IMR-90 (cell line): ENCODE measurements at regions not wholly inside any gene's neighbourhood (a gene's known extent, or its start where the extent isn't known, plus 50 kb on each side); places are given as distances from the start of the nearest gene placed in this dataset.

Experiments
- ATAC-seq: fragments of 200-7000 bp; cut with Tn5 transposase; 2 replicates; pipeline ENCODE4 v1.9.1; 2020; ENCODE audit warnings: low read depth, mild to moderate bottlenecking, moderate library complexity
- BruUV-seq: library from RNA; stranded (reverse); fragments of 400-500 nt; replicated peaks from 2 replicates; lab custom pipeline; 2021; lab: Mats Ljungman, UMichigan
- CTCF ChIA-PET: fragments of 300-600 bp; formaldehyde crosslinking; extraction: SDS; loops from one replicate; lab custom pipeline; 2021; ENCODE audit warnings: antibody characterized with exemption; lab: Yijun Ruan, JAX
- POLR2A ChIA-PET: fragments of 300-600 bp; sonication (Branson Sonifier 250); formaldehyde crosslinking; loops from one replicate; lab custom pipeline; 2022; ENCODE audit warnings: antibody characterized with exemption; ENCODE audit not compliant: unreplicated experiment; lab: Charles Lee
- DNase-seq: peaks from one replicate; pipeline ENCODE4 v3.0.0; 2013
- H2AFZ ChIP-seq: replicated peaks from 2 replicates; pipeline ENCODE3; 2013; ENCODE audit warnings: low read length, mild to moderate bottlenecking; ENCODE audit not compliant: poor library complexity
- H2AK5ac ChIP-seq: 2 replicates; pipeline ENCODE4 v1.6.1; 2013; ENCODE audit warnings: low read depth, low read length, inconsistent platforms
- H2AK9ac ChIP-seq: replicated peaks from 2 replicates; pipeline ENCODE3; 2013; ENCODE audit warnings: mild to moderate bottlenecking, low read depth, low read length, moderate library complexity; ENCODE audit not compliant: poor library complexity
- H2BK120ac ChIP-seq: 2 replicates; pipeline ENCODE4 v1.6.1; 2013; ENCODE audit warnings: low read depth, low read length, inconsistent platforms
- H2BK15ac ChIP-seq: 3 replicates; pipeline ENCODE4 v1.6.1; 2013; ENCODE audit warnings: low read depth, low read length, inconsistent platforms
- H2BK20ac ChIP-seq: 2 replicates; pipeline ENCODE4 v1.6.1; 2013; ENCODE audit warnings: low read depth, mild to moderate bottlenecking, inconsistent platforms, low read length, moderate library complexity
- H2BK5ac ChIP-seq: 2 replicates; pipeline ENCODE4 v1.6.1; 2013; ENCODE audit warnings: mild to moderate bottlenecking, low read depth, low read length, inconsistent platforms; ENCODE audit not compliant: poor library complexity, severe bottlenecking
- H3K14ac ChIP-seq: replicated peaks from 2 replicates; pipeline ENCODE4 v1.6.1; 2013; ENCODE audit warnings: low read depth, low read length, inconsistent platforms
- H3K18ac ChIP-seq: 2 replicates; pipeline ENCODE4 v1.6.1; 2013; ENCODE audit warnings: low read depth, low read length, control low read depth
- H3K23ac ChIP-seq: 2 replicates; pipeline ENCODE4 v1.6.1; 2013; ENCODE audit warnings: low read depth, low read length, inconsistent platforms
- H3K27ac ChIP-seq: 2 replicates; pipeline ENCODE4 v1.5.1; 2013; ENCODE audit warnings: mild to moderate bottlenecking, control low read depth, low read length; ENCODE audit not compliant: insufficient read depth
- H3K27me3 ChIP-seq: 2 replicates; pipeline ENCODE4 v1.6.1; 2013; ENCODE audit warnings: low read length; ENCODE audit not compliant: control insufficient read depth, insufficient read depth
- H3K36me3 ChIP-seq: 2 replicates; pipeline ENCODE4 v1.6.1; 2013; ENCODE audit warnings: low read length, mixed read lengths; ENCODE audit not compliant: control insufficient read depth, insufficient read depth
- H3K4ac ChIP-seq: 2 replicates; pipeline ENCODE4 v1.6.1; 2013; ENCODE audit warnings: low read depth, low read length, inconsistent platforms
- H3K4me1 ChIP-seq: 2 replicates; pipeline ENCODE4 v1.6.1; 2013; ENCODE audit warnings: low read length, mixed read lengths; ENCODE audit not compliant: control insufficient read depth, insufficient read depth
- H3K4me2 ChIP-seq: 2 replicates; pipeline ENCODE4 v1.6.1; 2013; ENCODE audit warnings: low read depth, mild to moderate bottlenecking, control low read depth, low read length, moderate library complexity
- H3K4me3 ChIP-seq: 2 replicates; pipeline ENCODE4 v1.5.1; 2013; ENCODE audit warnings: low read depth, mild to moderate bottlenecking, control low read depth, low read length, moderate library complexity; ENCODE audit not compliant: insufficient read depth
- H3K56ac ChIP-seq: 2 replicates; pipeline ENCODE4 v1.6.1; 2013; ENCODE audit warnings: low read length, inconsistent platforms; ENCODE audit not compliant: insufficient read depth; ENCODE audit errors: extremely low read depth
- H3K79me1 ChIP-seq, 2 experiments: 2 replicates each; pipeline ENCODE4 v1.6.1; 2013; ENCODE audit warnings: low read length in 2 of 2, inconsistent platforms in 1 of 2, low read depth in 1 of 2
- H3K9ac ChIP-seq: 2 replicates; pipeline ENCODE4 v1.6.1; 2013; ENCODE audit warnings: low read depth, low read length, control low read depth
- H3K9me1 ChIP-seq: 2 replicates; pipeline ENCODE4 v1.6.1; 2013; ENCODE audit warnings: low read length, inconsistent platforms; ENCODE audit not compliant: insufficient read depth
- H3K9me3 ChIP-seq: 2 replicates; pipeline ENCODE4 v1.6.1; 2013; ENCODE audit warnings: low read length; ENCODE audit not compliant: control insufficient read depth, insufficient read depth
- H4K20me1 ChIP-seq: 2 replicates; pipeline ENCODE4 v1.6.1; 2013; ENCODE audit warnings: low read length, inconsistent platforms; ENCODE audit not compliant: insufficient read depth
- H4K5ac ChIP-seq: 2 replicates; pipeline ENCODE4 v1.6.1; 2013; ENCODE audit warnings: mild to moderate bottlenecking, low read depth, low read length, control low read depth
- H4K8ac ChIP-seq, 2 experiments: 2 replicates each; pipeline ENCODE4 v1.6.1; 2013; ENCODE audit warnings: low read depth in 2 of 2, low read length in 2 of 2, control low read depth in 1 of 2, inconsistent platforms in 1 of 2
- H4K91ac ChIP-seq: 2 replicates; pipeline ENCODE4 v1.6.1; 2013; ENCODE audit warnings: low read depth, low read length, inconsistent platforms; ENCODE audit not compliant: insufficient read depth
- BHLHE40 ChIP-seq: fragments of 150-350 bp; IDR thresholded peaks from 2 replicates; pipeline ENCODE4 v1.6.1; 2016; ENCODE audit warnings: mild to moderate bottlenecking, low read depth, low read length
- CEBPB ChIP-seq: IDR thresholded peaks from 2 replicates; pipeline ENCODE4 v1.6.1; 2012; ENCODE audit warnings: low read depth, low read length, improper control_type of control experiment
- CHD1 ChIP-seq: IDR thresholded peaks from 2 replicates; pipeline ENCODE4 v1.6.1; 2012; ENCODE audit warnings: low read depth, low read length, improper control_type of control experiment
- ELK1 ChIP-seq: fragments of 150-350 bp; IDR thresholded peaks from 2 replicates; pipeline ENCODE4 v1.6.1; 2016; ENCODE audit warnings: low read depth, mild to moderate bottlenecking, low read length, moderate library complexity, borderline replicate concordance
- FOS ChIP-seq: fragments of 150-350 bp; IDR thresholded peaks from 2 replicates; pipeline ENCODE4 v1.6.1; 2016; ENCODE audit warnings: low read depth, low read length
- MAZ ChIP-seq: IDR thresholded peaks from 2 replicates; pipeline ENCODE4 v1.6.1; 2012; ENCODE audit warnings: low read depth, mild to moderate bottlenecking, low read length, improper control_type of control experiment, moderate library complexity, borderline replicate concordance
- MXI1 ChIP-seq: IDR thresholded peaks from 2 replicates; pipeline ENCODE4 v1.6.1; 2012; ENCODE audit warnings: low read depth, mild to moderate bottlenecking, low read length, moderate library complexity, borderline replicate concordance
- NFE2L2 ChIP-seq: fragments of 150-350 bp; IDR thresholded peaks from 2 replicates; pipeline ENCODE4 v1.6.1; 2016; ENCODE audit warnings: low read depth, mild to moderate bottlenecking, low read length
- RAD21 ChIP-seq: IDR thresholded peaks from 2 replicates; pipeline ENCODE4 v1.6.1; 2012; ENCODE audit warnings: low read length, improper control_type of control experiment
- RCOR1 ChIP-seq: IDR thresholded peaks from 2 replicates; pipeline ENCODE4 v1.6.1; 2012; ENCODE audit warnings: mild to moderate bottlenecking, low read length, improper control_type of control experiment; ENCODE audit not compliant: insufficient replicate concordance
- RFX5 ChIP-seq: IDR thresholded peaks from 2 replicates; pipeline ENCODE4 v1.8.0; 2012; ENCODE audit warnings: low read depth, mild to moderate bottlenecking, low read length, moderate library complexity
- WGBS, 2 experiments: methylation state at CpG; one replicate each; pipeline versions ENCODE4 v1.1.5 to v1.1.7; 2013; ENCODE audit warnings: missing lambda C conversion rate in 2 of 2; ENCODE audit not compliant: insufficient read length in 1 of 2; ENCODE audit errors: extremely low coverage in 2 of 2; 5-methylcytosine and 5-hydroxymethylcytosine counted together
- dilution Hi-C: fragments of 300-500 bp; cut with HindIII; formaldehyde crosslinking; loops from one replicate; pipeline ENCODE4 v1.14.3; 2018; ENCODE audit warnings: low sequenced_read_pairs; ENCODE audit not compliant: unreplicated experiment
- in situ Hi-C: fragments of 300-500 bp; cut with MboI; formaldehyde crosslinking; loops from 3 replicates; pipeline ENCODE4 v1.14.3; 2019; ENCODE audit warnings: low sequenced_read_pairs, inconsistent platforms, mixed read lengths
- intact Hi-C: fragments of 100-400 bp; cut with micrococcal nuclease; formaldehyde crosslinking; loops from 2 replicates; pipeline ENCODE4 v1.10.0; 2022
- TF ChIP-seq, protein P1 (sequence below): conservative IDR thresholded peaks from 2 replicates; pipeline ENCODE4 v1.5.1; 2012; ENCODE audit warnings: mild to moderate bottlenecking, low read depth, low read length, improper control_type of control experiment

DNA sequence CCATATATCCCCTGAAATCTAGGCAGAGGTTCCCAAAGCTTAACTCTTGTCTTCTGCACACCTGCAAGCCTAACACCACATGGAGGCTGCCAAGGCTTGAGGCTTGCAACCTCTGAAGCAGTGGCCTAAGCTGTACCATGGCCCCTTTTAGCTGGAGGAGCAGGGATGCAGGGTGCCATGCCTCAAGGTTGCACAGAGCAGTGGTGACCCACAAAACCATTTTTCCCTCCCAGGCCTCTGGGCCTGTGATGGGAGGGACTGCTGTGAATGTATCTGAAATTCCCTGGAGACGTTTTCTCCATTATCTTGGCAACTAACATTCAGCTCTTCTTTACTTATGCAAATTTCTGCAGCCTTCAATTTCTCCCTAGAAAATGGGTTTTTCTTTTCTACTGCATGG lies 210.0 kb upstream of the KITLG start:
- ChIA-PET CTCF (no interaction called here), POLR2A (no interaction called here)
- Histone ChIP-seq H3K23ac (no peak overlapping the region), H3K9me3 (peaks cover 8% of the 10 kb centered on the region), H3K9me1 (no peaks in the 10 kb centered on the region), H3K4me2 (no peak overlapping the region), H2BK120ac (no peak overlapping the region), H2BK20ac (no peak overlapping the region), H3K27ac (no peak overlapping the region), H3K4me3 (no peak overlapping the region), H2BK5ac (no peak overlapping the region), H3K18ac (no peak overlapping the region), H3K9ac (no peak overlapping the region), H2AK9ac (no peak overlapping the region), H2AK5ac (no peak overlapping the region), H3K56ac (no peak overlapping the region), H3K36me3 (no peaks in the 10 kb centered on the region), H4K5ac (no peak overlapping the region), H2AFZ (no peak overlapping the region), H3K27me3 (no peaks in the 10 kb centered on the region), H3K4me1 (no peaks in the 10 kb centered on the region; the same call in 1 of the 2 replicates), H2BK15ac (no peak overlapping the region), H3K79me1 (no peaks in the 10 kb centered on the region), H4K20me1 (no peaks in the 10 kb centered on the region), H3K4ac (no peak overlapping the region), H4K91ac (no peak overlapping the region), H3K14ac (no peak overlapping the region), H4K8ac (no peak overlapping the region)
- TF ChIP-seq FOS (no peak), CEBPB (no peak), CHD1 (no peak), RFX5 (no peak), RAD21 (no peak), NFE2L2 (no peak), ELK1 (no peak), MAZ (no peak), MXI1 (no peak), RCOR1 (no peak), BHLHE40 (no peak)
- TF ChIP-seq, protein P1, sequence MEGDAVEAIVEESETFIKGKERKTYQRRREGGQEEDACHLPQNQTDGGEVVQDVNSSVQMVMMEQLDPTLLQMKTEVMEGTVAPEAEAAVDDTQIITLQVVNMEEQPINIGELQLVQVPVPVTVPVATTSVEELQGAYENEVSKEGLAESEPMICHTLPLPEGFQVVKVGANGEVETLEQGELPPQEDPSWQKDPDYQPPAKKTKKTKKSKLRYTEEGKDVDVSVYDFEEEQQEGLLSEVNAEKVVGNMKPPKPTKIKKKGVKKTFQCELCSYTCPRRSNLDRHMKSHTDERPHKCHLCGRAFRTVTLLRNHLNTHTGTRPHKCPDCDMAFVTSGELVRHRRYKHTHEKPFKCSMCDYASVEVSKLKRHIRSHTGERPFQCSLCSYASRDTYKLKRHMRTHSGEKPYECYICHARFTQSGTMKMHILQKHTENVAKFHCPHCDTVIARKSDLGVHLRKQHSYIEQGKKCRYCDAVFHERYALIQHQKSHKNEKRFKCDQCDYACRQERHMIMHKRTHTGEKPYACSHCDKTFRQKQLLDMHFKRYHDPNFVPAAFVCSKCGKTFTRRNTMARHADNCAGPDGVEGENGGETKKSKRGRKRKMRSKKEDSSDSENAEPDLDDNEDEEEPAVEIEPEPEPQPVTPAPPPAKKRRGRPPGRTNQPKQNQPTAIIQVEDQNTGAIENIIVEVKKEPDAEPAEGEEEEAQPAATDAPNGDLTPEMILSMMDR = no peak
- dilution Hi-C loops = no loop called here
- in situ Hi-C loops = no loop called here
- no CpG with 5 or more reads among the region's 1 CpG for whole genome bisulfite sequencing, 2 experiments
- ATAC-seq (no peak), DNase-seq (no peak)
- intact Hi-C loops = no loop called here
- BruUV-seq = no TSS peak
